ENCODE measurements at regions not wholly inside any gene's neighbourhood (a gene's known extent, or its start where the extent isn't known, plus 50 kb on each side); places are given as distances from the start of the nearest gene placed in this dataset.
"Not testable (repeated sequence)": the region's sequence is repeated elsewhere in the genome, so short reads cannot be mapped to it uniquely, and the experiment has no call there.

- no peak for DNase-seq (ENCODE audit: low read depth)
Measured at GRCh38 chr16:26795184-26795583, 271.5 kb upstream of the C16orf82 start.

GRCh38 chr16:26801628-26802027 lies 265.1 kb upstream of the C16orf82 start:
- DNase-seq (ENCODE audit: low read depth): no peak

GRCh38 chr16:26802440-26802839 lies 264.3 kb upstream of the C16orf82 start:
- DNase-seq (ENCODE audit: low read depth): no peak

GRCh38 chr16:26802965-26803364 lies 263.8 kb upstream of the C16orf82 start:
- DNase-seq (ENCODE audit: low read depth): no peak

GRCh38 chr16:26806657-26807056 lies 260.1 kb upstream of the C16orf82 start:
- DNase-seq (ENCODE audit: low read depth): no peak

- no peak for DNase-seq (ENCODE audit: low read depth)
Measured at GRCh38 chr16:26809461-26809860, 257.3 kb upstream of the C16orf82 start.

- DNase-seq (ENCODE audit: low read depth): no peak
Measured at GRCh38 chr16:26816266-26816665, 250.5 kb upstream of the C16orf82 start.

GRCh38 chr16:26816885-26817571 lies 249.7 kb upstream of the C16orf82 start:
- peak; percentile 6 for DNase-seq (ENCODE audit: low read depth)

GRCh38 chr16:26818393-26818792 lies 248.3 kb upstream of the C16orf82 start:
- DNase-seq (ENCODE audit: low read depth): no peak

GRCh38 chr16:26824469-26824868 lies 242.3 kb upstream of the C16orf82 start:
- no peak for DNase-seq (ENCODE audit: low read depth)

- DNase-seq (ENCODE audit: low read depth): no peak
Measured at GRCh38 chr16:26826500-26826899, 240.2 kb upstream of the C16orf82 start.

GRCh38 chr16:26827386-26827785 lies 239.3 kb upstream of the C16orf82 start:
- no peak for DNase-seq (ENCODE audit: low read depth)

- no peak for DNase-seq (ENCODE audit: low read depth)
Measured at GRCh38 chr16:26830428-26831127, 236.1 kb upstream of the C16orf82 start.

- DNase-seq (ENCODE audit: low read depth): not testable (repeated sequence)
Measured at GRCh38 chr16:26836114-26836513, 230.6 kb upstream of the C16orf82 start.

- DNase-seq (ENCODE audit: low read depth): no peak
Measured at GRCh38 chr16:26838931-26839330, 227.8 kb upstream of the C16orf82 start.

- DNase-seq (ENCODE audit: low read depth): no peak
Measured at GRCh38 chr16:26840691-26841090, 226.0 kb upstream of the C16orf82 start.

- no peak for DNase-seq (ENCODE audit: low read depth)
Measured at GRCh38 chr16:26856271-26856670, 210.5 kb upstream of the C16orf82 start.

- DNase-seq (ENCODE audit: low read depth): no peak
Measured at GRCh38 chr16:26856791-26857190, 209.9 kb upstream of the C16orf82 start.

- no peak for DNase-seq (ENCODE audit: low read depth)
Measured at GRCh38 chr16:26857371-26857770, 209.4 kb upstream of the C16orf82 start.

- no peak for DNase-seq (ENCODE audit: low read depth)
Measured at GRCh38 chr16:26860506-26860905, 206.2 kb upstream of the C16orf82 start.

- no peak for DNase-seq (ENCODE audit: low read depth)
Measured at GRCh38 chr16:26863931-26864330, 202.8 kb upstream of the C16orf82 start.

- not testable (repeated sequence) for DNase-seq (ENCODE audit: low read depth)
Measured at GRCh38 chr16:26874318-26874717, 192.4 kb upstream of the C16orf82 start.

GRCh38 chr16:26877421-26877820 lies 189.3 kb upstream of the C16orf82 start:
- no peak for DNase-seq (ENCODE audit: low read depth)

- no peak for DNase-seq (ENCODE audit: low read depth)
Measured at GRCh38 chr16:26885674-26886073, 181.1 kb upstream of the C16orf82 start.
